ENCODE measurements at regions not wholly inside any gene's neighbourhood (a gene's known extent, or its start where the extent isn't known, plus 50 kb on each side); places are given as distances from the start of the nearest gene placed in this dataset.

DNA sequence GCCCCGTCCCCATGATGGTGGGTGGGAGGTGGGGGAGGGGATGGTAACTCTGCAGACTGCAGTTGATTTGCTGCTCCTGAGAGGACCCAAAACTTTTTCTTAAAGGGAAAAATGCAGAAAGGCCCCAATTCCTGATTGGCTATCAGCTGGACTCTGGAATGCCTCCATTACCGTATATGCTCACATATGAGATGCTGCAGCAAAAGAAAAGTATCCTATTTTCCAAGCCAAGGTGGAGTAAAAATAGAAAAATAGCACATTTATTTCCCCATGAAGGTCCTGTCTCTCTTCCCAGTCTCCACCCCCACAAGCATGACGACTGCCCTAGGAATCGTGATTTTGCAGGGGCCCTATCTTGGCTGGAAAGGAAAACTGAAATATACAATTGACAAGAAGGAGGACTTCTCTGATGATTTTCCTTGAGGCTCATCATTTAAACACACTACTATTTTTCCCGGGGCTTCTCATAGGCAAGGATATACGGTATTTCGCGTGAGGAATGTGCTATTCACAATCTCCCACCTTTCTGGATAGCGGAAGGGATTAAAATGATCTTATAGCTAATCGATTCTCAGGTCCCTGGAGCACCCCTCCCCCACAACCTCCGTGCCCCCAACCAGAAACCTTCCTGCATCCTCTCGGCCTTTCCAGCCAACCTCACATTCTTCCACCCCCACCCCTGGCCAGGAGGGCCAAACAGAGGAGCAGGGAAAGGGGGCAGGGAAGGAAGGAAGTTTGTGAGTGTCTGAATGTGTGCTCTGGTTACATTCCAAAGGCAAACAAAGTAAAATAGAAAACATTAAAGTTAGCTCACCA, 138.9 kb upstream of the CCND2 start:
- Histone ChIP-seq H3K27ac (ENCODE audit: low read length) (no peak overlapping the region), H3K9me3 (ENCODE audit: control insufficient read depth in 2 of 2, low read length in 2 of 2) (peaks cover 0 to 5% of the 10 kb centered on the region in 2 donors), H3K36me3 (ENCODE audit: control insufficient read depth in 2 of 2, insufficient read depth in 2 of 2, low read length in 2 of 2) (no peaks in the 10 kb centered on the region), H3K27me3 (ENCODE audit: control insufficient read depth in 1 of 2, insufficient read depth in 2 of 2, low read length in 2 of 2) (peaks cover 0 to 2% of the 10 kb centered on the region in 2 donors), H3K9ac (ENCODE audit: low read length in 2 of 2) (no peak overlapping the region), H3K4me3 (ENCODE audit: low read length in 2 of 2) (no peak overlapping the region), H3K4me1 (ENCODE audit: control insufficient read depth, insufficient read depth, low read length) (no peaks in the 10 kb centered on the region)

DNA sequence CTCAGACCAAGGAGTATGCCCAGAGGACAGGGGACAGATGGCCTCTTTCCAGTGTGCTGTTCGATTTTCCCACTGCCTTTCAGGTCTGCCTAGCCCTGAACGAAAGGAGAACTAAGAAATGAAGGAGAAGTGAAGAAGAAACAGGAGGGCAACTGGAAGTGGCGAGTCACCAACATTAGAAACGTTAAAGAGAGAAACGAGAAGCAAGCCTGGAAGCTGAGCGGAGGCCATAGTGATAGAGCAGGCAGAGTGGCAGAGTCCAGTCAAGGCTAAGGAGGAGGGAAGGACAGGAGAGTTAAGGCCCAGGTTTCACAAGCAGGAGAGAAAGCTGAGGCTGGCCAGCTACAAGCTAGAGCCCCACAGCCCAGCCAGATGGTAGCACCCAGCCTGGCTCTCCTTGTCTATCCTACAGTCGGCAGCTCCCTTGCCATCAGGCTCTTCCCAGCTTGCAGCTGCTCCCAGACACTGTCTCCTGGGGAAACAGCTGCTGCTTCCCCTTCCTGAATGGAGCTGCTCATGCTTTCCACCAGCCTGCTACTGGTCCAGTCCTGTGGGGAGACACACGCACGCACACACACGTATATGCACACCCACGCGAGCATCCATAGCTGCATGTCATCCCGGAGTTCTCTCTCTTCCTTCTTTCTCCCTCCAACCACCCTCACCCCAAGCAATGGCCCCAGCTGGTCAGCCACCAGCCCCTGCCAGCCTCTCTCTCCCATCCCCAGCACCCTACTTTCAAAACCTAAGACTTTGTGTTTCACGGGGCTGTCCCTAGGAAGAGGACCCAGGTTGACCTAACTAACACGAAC, 139.7 kb upstream of the CCND2 start:
- no peaks in the 10 kb centered on the region for H3K36me3 ChIP-seq (ENCODE audit: control insufficient read depth in 2 of 2, insufficient read depth in 2 of 2, low read length in 2 of 2)
- no peak overlapping the region for H3K4me3 ChIP-seq (ENCODE audit: low read length in 2 of 2)
- H3K4me1 ChIP-seq (ENCODE audit: control insufficient read depth, insufficient read depth, low read length): no peaks in the 10 kb centered on the region
- H3K27ac ChIP-seq (ENCODE audit: low read length): no peak overlapping the region
- H3K27me3 ChIP-seq (ENCODE audit: control insufficient read depth in 1 of 2, insufficient read depth in 2 of 2, low read length in 2 of 2): peaks cover 0 to 2% of the 10 kb centered on the region in 2 donors
- H3K9ac ChIP-seq (ENCODE audit: low read length in 2 of 2): no peak overlapping the region
- peaks cover 0 to 5% of the 10 kb centered on the region in 2 donors for H3K9me3 ChIP-seq (ENCODE audit: control insufficient read depth in 2 of 2, low read length in 2 of 2)

DNA sequence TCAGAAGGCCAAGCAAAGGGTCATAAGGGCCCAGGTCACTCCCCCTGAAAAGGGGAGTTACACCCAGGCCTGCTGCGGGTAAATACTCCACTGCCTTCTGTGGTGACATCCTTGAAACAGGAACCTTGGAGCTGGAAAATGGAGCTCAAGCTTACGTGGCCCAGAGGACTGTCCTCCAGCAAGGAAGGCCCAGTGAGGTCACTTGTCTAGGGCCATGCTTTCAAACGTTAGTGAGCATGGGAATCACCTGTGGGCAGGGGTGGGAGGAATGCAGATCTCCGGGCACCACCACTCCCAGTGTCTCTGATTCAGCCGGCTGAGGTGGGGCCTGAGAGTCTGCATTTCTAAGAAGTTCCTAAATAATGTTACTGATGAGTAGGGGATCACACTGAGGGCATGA, 140.5 kb upstream of the CCND2 start:
- Histone ChIP-seq H3K9me3 (ENCODE audit: control insufficient read depth in 2 of 2, low read length in 2 of 2) (peaks cover 0 to 5% of the 10 kb centered on the region in 2 donors), H3K4me1 (ENCODE audit: control insufficient read depth, insufficient read depth, low read length) (no peaks in the 10 kb centered on the region), H3K36me3 (ENCODE audit: control insufficient read depth in 2 of 2, insufficient read depth in 2 of 2, low read length in 2 of 2) (no peaks in the 10 kb centered on the region), H3K9ac (ENCODE audit: low read length in 2 of 2) (no peak overlapping the region), H3K4me3 (ENCODE audit: low read length in 2 of 2) (no peak overlapping the region), H3K27ac (ENCODE audit: low read length) (no peak overlapping the region), H3K27me3 (ENCODE audit: control insufficient read depth in 1 of 2, insufficient read depth in 2 of 2, low read length in 2 of 2) (peaks cover 0 to 2% of the 10 kb centered on the region in 2 donors)

DNA sequence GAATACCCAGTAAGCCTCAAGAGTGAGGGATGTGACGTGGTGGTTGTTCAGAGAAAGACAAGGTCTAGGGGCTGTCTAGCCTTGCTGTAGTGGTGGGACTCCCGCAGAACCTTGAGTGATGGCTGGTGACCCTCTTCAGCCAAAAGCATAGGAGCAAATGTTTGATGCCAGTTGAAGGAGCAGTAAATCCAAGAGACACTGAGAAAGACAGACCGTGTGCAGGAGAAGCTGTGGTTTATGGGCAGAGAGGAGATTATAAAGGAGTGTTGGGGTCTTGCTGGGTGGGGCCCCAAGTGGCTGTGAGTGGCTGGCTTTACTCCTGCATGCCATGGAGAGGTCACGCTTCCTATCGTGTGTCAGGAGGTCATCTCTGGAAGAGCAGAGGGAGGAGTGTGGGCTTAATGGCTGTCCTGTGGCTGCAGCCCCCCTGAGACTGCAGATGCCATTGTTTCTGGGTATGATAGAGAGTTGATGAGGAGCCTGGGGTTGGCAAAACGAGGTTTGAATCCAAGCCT, 152.0 kb upstream of the CCND2 start:
- no peak overlapping the region for H3K27ac ChIP-seq (ENCODE audit: low read length)
- no peaks in the 10 kb centered on the region for H3K9me3 ChIP-seq (ENCODE audit: control insufficient read depth in 2 of 2, low read length in 2 of 2)
- no peaks in the 10 kb centered on the region for H3K27me3 ChIP-seq (ENCODE audit: control insufficient read depth in 1 of 2, insufficient read depth in 2 of 2, low read length in 2 of 2)
- H3K36me3 ChIP-seq (ENCODE audit: control insufficient read depth in 2 of 2, insufficient read depth in 2 of 2, low read length in 2 of 2): no peaks in the 10 kb centered on the region
- no peak overlapping the region for H3K9ac ChIP-seq (ENCODE audit: low read length in 2 of 2)
- H3K4me3 ChIP-seq (ENCODE audit: low read length in 2 of 2): no peak overlapping the region
- peaks cover 9% of the 10 kb centered on the region for H3K4me1 ChIP-seq (ENCODE audit: control insufficient read depth, insufficient read depth, low read length)

DNA sequence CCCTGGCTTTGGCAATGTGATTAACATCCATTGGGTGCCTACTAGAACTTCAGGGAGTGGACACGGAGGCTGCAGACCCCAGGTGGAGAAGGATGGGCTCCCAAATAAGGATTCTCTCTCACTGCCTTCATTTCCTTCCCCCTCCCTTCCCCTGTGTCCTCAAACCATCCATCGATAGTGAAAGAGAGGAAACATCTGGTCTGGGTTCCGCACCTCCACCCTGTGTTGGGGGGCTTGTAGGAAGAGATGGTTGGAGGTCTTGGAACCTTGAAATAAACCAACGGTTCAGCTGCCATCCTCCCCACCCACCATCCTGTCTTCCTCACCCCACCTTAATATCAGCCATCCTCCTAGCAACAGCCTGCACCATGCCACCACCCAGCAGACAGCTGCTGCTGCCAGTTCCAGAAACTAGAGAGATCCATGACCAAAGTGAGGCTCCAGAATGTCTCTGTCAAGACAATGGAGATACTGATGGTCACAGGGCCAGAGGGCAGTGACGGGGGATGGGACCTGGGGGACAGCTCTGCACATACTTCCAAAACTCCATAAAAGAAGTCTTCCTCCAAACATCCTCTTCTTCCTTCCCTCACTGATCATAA, 153.1 kb upstream of the CCND2 start:
- Histone ChIP-seq H3K27me3 (ENCODE audit: control insufficient read depth in 1 of 2, insufficient read depth in 2 of 2, low read length in 2 of 2) (no peaks in the 10 kb centered on the region), H3K36me3 (ENCODE audit: control insufficient read depth in 2 of 2, insufficient read depth in 2 of 2, low read length in 2 of 2) (no peaks in the 10 kb centered on the region), H3K9ac (ENCODE audit: low read length in 2 of 2) (no peak overlapping the region), H3K9me3 (ENCODE audit: control insufficient read depth in 2 of 2, low read length in 2 of 2) (no peaks in the 10 kb centered on the region), H3K4me1 (ENCODE audit: control insufficient read depth, insufficient read depth, low read length) (peaks cover 11% of the 10 kb centered on the region), H3K4me3 (ENCODE audit: low read length in 2 of 2) (no peak overlapping the region), H3K27ac (ENCODE audit: low read length) (no peak overlapping the region)

DNA sequence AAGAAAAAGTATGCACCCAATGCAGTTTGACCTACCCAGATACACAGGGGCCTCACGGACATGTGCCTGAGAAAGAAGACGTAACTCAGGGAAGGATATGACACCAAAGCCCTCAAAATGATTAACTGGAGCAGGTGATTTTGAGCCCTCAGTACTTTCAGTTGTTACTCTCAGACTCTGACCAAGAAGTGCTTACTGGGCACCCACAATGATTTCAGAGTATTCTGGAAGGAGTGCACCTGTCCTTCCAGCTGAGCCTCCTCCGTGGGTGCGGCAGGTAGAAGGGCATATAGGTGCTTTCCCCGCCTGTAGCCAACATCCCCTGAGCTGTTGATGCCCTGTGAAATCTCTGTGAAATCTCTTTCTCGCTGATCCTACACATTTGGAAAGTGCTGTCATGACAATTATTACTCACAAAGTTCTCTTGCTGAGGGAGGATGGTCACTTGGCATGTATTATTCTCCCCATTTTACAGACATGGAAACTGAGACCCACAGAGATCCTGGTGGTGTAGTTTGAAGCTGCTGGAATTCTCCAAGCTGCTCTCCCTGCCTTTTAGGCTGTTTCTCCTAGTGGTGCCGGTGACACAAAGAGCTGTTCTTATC, 154.3 kb upstream of the CCND2 start:
- Histone ChIP-seq H3K4me3 (ENCODE audit: low read length in 2 of 2) (no peak overlapping the region), H3K4me1 (ENCODE audit: control insufficient read depth, insufficient read depth, low read length) (peaks cover 11% of the 10 kb centered on the region), H3K36me3 (ENCODE audit: control insufficient read depth in 2 of 2, insufficient read depth in 2 of 2, low read length in 2 of 2) (no peaks in the 10 kb centered on the region), H3K9ac (ENCODE audit: low read length in 2 of 2) (no peak overlapping the region), H3K9me3 (ENCODE audit: control insufficient read depth in 2 of 2, low read length in 2 of 2) (no peaks in the 10 kb centered on the region), H3K27me3 (ENCODE audit: control insufficient read depth in 1 of 2, insufficient read depth in 2 of 2, low read length in 2 of 2) (peaks cover 0 to 2% of the 10 kb centered on the region in 2 donors), H3K27ac (ENCODE audit: low read length) (no peak overlapping the region)

DNA sequence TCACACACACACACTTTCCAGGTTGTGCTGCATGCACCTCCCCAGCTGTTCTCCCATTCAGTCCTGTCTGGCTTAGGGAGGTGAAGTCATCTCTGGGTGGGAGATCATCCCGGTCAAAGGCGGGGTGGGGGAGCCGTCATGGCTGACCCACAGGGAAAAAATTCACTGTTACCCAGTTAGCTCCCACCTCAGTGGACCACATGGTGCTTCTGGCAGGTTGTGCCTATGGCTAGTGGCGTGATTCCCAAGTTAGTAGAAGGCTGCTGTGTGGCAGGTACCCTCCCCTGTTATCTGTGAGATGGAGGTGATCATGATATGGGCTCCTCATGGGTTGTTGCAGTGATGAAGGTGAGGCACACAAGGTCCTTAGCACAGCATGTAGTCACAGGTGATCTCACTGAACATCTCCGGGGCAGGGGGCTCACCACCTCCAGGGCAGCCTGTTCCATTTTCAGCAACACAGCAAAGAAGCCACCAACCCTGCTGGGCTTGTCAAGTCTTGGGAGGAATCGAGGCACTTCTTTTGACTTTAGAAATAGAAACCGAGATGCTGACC, 154.9 kb upstream of the CCND2 start:
- Histone ChIP-seq H3K4me3 (ENCODE audit: low read length in 2 of 2) (no peak overlapping the region), H3K9ac (ENCODE audit: low read length in 2 of 2) (no peak overlapping the region), H3K36me3 (ENCODE audit: control insufficient read depth in 2 of 2, insufficient read depth in 2 of 2, low read length in 2 of 2) (no peaks in the 10 kb centered on the region), H3K27me3 (ENCODE audit: control insufficient read depth in 1 of 2, insufficient read depth in 2 of 2, low read length in 2 of 2) (peaks cover 0 to 2% of the 10 kb centered on the region in 2 donors), H3K9me3 (ENCODE audit: control insufficient read depth in 2 of 2, low read length in 2 of 2) (no peaks in the 10 kb centered on the region), H3K27ac (ENCODE audit: low read length) (no peak overlapping the region), H3K4me1 (ENCODE audit: control insufficient read depth, insufficient read depth, low read length) (peaks cover 11% of the 10 kb centered on the region)

DNA sequence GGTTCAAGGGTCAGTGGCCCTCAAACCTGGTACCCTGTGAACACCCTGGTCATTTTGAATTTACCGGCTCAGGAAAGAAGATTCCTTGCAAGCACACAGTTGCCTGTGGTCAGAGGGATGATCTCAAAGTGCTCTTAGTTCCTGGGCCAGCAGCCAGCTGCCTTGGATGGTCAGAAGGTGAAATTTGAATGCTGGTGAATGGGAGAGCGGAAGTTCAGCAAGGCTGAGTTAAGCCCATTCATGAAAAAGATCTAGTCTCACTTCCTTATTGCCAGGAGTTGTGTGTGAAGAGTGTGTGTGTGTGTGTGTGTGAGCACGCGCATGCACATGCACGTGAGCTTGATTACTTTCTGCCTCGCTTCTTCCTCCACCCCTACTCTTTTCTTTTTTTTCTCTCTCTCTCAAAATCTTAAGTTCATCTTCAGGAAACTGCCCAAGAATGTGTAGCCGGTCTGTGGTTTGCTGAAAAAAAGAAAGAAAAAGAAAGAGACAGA, 155.5 kb upstream of the CCND2 start:
- no peaks in the 10 kb centered on the region for H3K36me3 ChIP-seq (ENCODE audit: control insufficient read depth in 2 of 2, insufficient read depth in 2 of 2, low read length in 2 of 2)
- no peak overlapping the region for H3K9ac ChIP-seq (ENCODE audit: low read length in 2 of 2)
- peak overlapping the region in 1 of 2 donors; percentile 5 for H3K4me3 ChIP-seq (ENCODE audit: low read length in 2 of 2)
- H3K4me1 ChIP-seq (ENCODE audit: control insufficient read depth, insufficient read depth, low read length): peaks cover 11% of the 10 kb centered on the region
- no peaks in the 10 kb centered on the region for H3K9me3 ChIP-seq (ENCODE audit: control insufficient read depth in 2 of 2, low read length in 2 of 2)
- H3K27ac ChIP-seq (ENCODE audit: low read length): no peak overlapping the region
- peaks cover 0 to 2% of the 10 kb centered on the region in 2 donors for H3K27me3 ChIP-seq (ENCODE audit: control insufficient read depth in 1 of 2, insufficient read depth in 2 of 2, low read length in 2 of 2)

DNA sequence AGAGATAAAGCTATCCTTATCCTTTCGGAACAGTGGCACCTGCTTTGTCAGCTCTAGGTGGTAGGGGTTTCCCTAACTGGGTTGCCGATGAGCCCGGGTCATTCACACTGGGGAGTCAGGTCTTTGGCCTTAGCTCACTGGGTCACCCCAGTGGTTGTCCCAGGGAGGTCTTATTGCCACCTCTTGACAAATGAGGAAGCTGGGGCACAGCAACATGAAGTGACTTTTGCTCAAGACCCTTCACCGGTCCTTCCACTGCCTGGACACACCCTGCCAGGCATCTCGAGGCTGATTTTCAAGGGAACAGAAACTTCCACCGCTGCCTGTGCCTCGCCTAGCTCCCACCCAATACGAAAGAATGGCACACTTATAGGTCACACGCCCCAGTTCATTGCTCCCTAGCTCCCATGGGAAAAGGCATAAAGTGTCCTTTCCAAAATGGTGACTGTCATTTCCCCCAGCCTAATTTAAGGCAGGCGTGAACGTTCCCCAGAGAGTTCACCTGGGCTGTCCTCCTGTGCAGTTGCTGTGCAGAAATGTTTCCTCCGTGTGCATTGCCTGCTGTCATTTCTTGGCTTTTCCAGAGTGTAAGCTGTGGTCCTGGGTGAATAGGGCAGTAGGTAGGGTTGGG, 156.1 kb upstream of the CCND2 start:
- H3K36me3 ChIP-seq (ENCODE audit: control insufficient read depth in 2 of 2, insufficient read depth in 2 of 2, low read length in 2 of 2): no peaks in the 10 kb centered on the region
- H3K9ac ChIP-seq (ENCODE audit: low read length in 2 of 2): no peak overlapping the region
- H3K9me3 ChIP-seq (ENCODE audit: control insufficient read depth in 2 of 2, low read length in 2 of 2): no peaks in the 10 kb centered on the region
- peaks cover 0 to 2% of the 10 kb centered on the region in 2 donors for H3K27me3 ChIP-seq (ENCODE audit: control insufficient read depth in 1 of 2, insufficient read depth in 2 of 2, low read length in 2 of 2)
- no peak overlapping the region for H3K27ac ChIP-seq (ENCODE audit: low read length)
- H3K4me3 ChIP-seq (ENCODE audit: low read length in 2 of 2): peak overlapping the region in 1 of 2 donors; percentile 5
- peaks cover 11% of the 10 kb centered on the region for H3K4me1 ChIP-seq (ENCODE audit: control insufficient read depth, insufficient read depth, low read length)

Measured in stomach smooth muscle (tissue), 2 donors.